BLaER1 treated with 17β-estradiol and CSF1 and Interleukin-3, amounts not matched to agents 10 nM and 100 nM (cell line): ENCODE measurements at regions not wholly inside any gene's neighbourhood (a gene's known extent, or its start where the extent isn't known, plus 50 kb on each side); places are given as distances from the start of the nearest gene placed in this dataset.

Source experiments
- H3K27ac ChIP-seq, 11 experiments: shearing (Covaris generic); formaldehyde crosslinking; 2 replicates each; pipeline ENCODE4 v1.8.1; 2022
- H3K27me3 ChIP-seq, 11 experiments: shearing (Covaris generic); formaldehyde crosslinking; 2 replicates each; pipeline ENCODE4 v1.8.1; 2022
- H3K36me3 ChIP-seq, 11 experiments: shearing (Covaris generic); formaldehyde crosslinking; 2 replicates each; pipeline ENCODE4 v1.8.1; 2022
- H3K4me1 ChIP-seq, 10 experiments: shearing (Covaris generic); formaldehyde crosslinking; 2 replicates each; pipeline ENCODE4 v1.8.1; 2022
- H3K4me2 ChIP-seq, 11 experiments: shearing (Covaris generic); formaldehyde crosslinking; 2 replicates each; pipeline ENCODE4 v1.8.1; 2022
- H3K4me3 ChIP-seq, 10 experiments: shearing (Covaris generic); formaldehyde crosslinking; 2 replicates each; pipeline ENCODE4 v1.8.1; 2022
- H3K9ac ChIP-seq, 11 experiments: shearing (Covaris generic); formaldehyde crosslinking; 2 replicates each; pipeline ENCODE4 v1.8.1; 2022
- H3K9me3 ChIP-seq, 11 experiments: shearing (Covaris generic); formaldehyde crosslinking; replicated peaks in 1 of 11; 2 replicates each; pipeline ENCODE4 v1.8.1; 2022
- H4K20me1 ChIP-seq, 11 experiments: shearing (Covaris generic); formaldehyde crosslinking; 2 replicates each; pipeline ENCODE4 v1.8.1; 2022
- Cebpa-rat ChIP-seq, 11 experiments: shearing (Covaris generic); IDR thresholded peaks; 2 replicates each; pipeline ENCODE4 v1.8.1; 2022

- Histone ChIP-seq H3K9me3 (no peaks in the 10 kb centered on the region), H3K9ac (no peak overlapping the region), H3K27ac (no peak overlapping the region), H3K36me3 (no peaks in the 10 kb centered on the region), H3K4me2 (no peak overlapping the region), H3K4me3 (no peak overlapping the region), H4K20me1 (no peaks in the 10 kb centered on the region), H3K4me1 (0 out of 20 replicates have a peak, but pooled peaks cover 0 to 5% (median 0%) of the 10 kb centered on the region in 10 experiments), H3K27me3 (no peaks in the 10 kb centered on the region)
- no peak for TF ChIP-seq Cebpa-rat (IDR thresholded peaks at IDR 0.05)
Measured at GRCh38 chr11:112403432-112403831, 142.8 kb upstream of the PLET1 start.

GRCh38 chr11:112404112-112404511 is 143.5 kb upstream of the PLET1 start:
- Histone ChIP-seq H3K9me3 (no peaks in the 10 kb centered on the region), H3K4me3 (no peak overlapping the region), H3K4me2 (no peak overlapping the region), H3K36me3 (no peaks in the 10 kb centered on the region), H4K20me1 (no peaks in the 10 kb centered on the region), H3K9ac (no peak overlapping the region), H3K27ac (no peak overlapping the region), H3K4me1 (no peaks in the 10 kb centered on the region), H3K27me3 (no peaks in the 10 kb centered on the region)
- no peak for TF ChIP-seq Cebpa-rat (IDR thresholded peaks at IDR 0.05)

- H3K36me3 ChIP-seq: no peaks in the 10 kb centered on the region
- no peak overlapping the region for H3K4me2 ChIP-seq
- TF ChIP-seq Cebpa-rat (IDR thresholded peaks at IDR 0.05): no peak
- H4K20me1 ChIP-seq: no peaks in the 10 kb centered on the region
- peaks cover 4 to 17% (median 11%) of the 10 kb centered on the region in 10 experiments; a peak in 17 of 20 replicates for H3K4me1 ChIP-seq
- peaks cover 3 to 23% (median 12%) of the 10 kb centered on the region in 11 experiments; a peak in 17 of 22 replicates for H3K9me3 ChIP-seq
- no peak overlapping the region for H3K9ac ChIP-seq
- no peak overlapping the region for H3K27ac ChIP-seq
- no peak overlapping the region for H3K4me3 ChIP-seq
- no peaks in the 10 kb centered on the region for H3K27me3 ChIP-seq
Measured at GRCh38 chr11:112408517-112408916, 147.9 kb upstream of the PLET1 start.

DNA sequence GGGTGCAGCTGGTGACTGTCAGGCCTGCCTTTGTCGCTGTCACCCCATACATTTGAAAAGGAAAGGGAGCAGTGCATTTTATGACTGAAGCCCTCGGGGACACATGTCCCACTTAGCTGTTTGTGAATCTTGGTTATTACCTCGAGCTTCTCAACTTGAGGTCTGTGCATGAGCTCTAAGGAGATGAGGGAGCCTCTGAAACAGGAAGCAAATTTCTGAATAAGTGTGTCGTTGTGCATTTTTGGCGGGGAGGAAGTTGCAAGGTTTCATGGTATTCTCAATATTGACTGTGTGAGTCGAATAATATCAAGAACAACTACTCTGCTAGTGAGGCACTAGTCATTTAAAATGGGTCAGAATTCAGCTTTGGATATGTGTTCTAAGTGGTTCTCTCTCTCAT is 149.7 kb upstream of the PLET1 start:
- no peaks in the 10 kb centered on the region for H3K27me3 ChIP-seq
- no peak overlapping the region for H3K9ac ChIP-seq
- no peak overlapping the region for H3K4me3 ChIP-seq
- H3K4me2 ChIP-seq: peak overlapping the region in 10 of 11 experiments; percentile 15 to 52 (median 36); a peak in 16 of 22 replicates
- no peaks in the 10 kb centered on the region for H3K36me3 ChIP-seq
- H3K27ac ChIP-seq: no peak overlapping the region; a peak in 1 of 22 replicates
- H3K4me1 ChIP-seq: peaks cover 4 to 17% (median 11%) of the 10 kb centered on the region in 10 experiments; a peak in 17 of 20 replicates
- H4K20me1 ChIP-seq: no peaks in the 10 kb centered on the region
- peaks cover 13 to 29% (median 22%) of the 10 kb centered on the region in 11 experiments; a peak in 19 of 22 replicates for H3K9me3 ChIP-seq
- TF ChIP-seq Cebpa-rat (IDR thresholded peaks at IDR 0.05): no peak

GRCh38 chr11:112412383-112412782 is 151.7 kb upstream of the PLET1 start:
- Histone ChIP-seq H3K4me1 (peaks cover 4 to 17% (median 11%) of the 10 kb centered on the region in 10 experiments; a peak in 17 of 20 replicates), H3K36me3 (no peaks in the 10 kb centered on the region), H3K4me2 (peak overlapping the region in 2 of 11 experiments; percentile 20 to 22; a peak in 3 of 22 replicates), H3K27ac (no peak overlapping the region), H3K9me3 (peaks cover 13 to 29% (median 22%) of the 10 kb centered on the region in 11 experiments; a peak in 19 of 22 replicates), H3K9ac (no peak overlapping the region), H3K27me3 (no peaks in the 10 kb centered on the region), H4K20me1 (no peaks in the 10 kb centered on the region), H3K4me3 (no peak overlapping the region)
- no peak for TF ChIP-seq Cebpa-rat (IDR thresholded peaks at IDR 0.05)

- no peak for TF ChIP-seq Cebpa-rat (IDR thresholded peaks at IDR 0.05)
- no peaks in the 10 kb centered on the region for H4K20me1 ChIP-seq
- H3K4me1 ChIP-seq: 0 out of 20 replicates have a peak, but pooled peaks cover 0 to 5% (median 0%) of the 10 kb centered on the region in 10 experiments
- no peaks in the 10 kb centered on the region for H3K36me3 ChIP-seq
- H3K27me3 ChIP-seq: no peaks in the 10 kb centered on the region
- no peak overlapping the region for H3K9ac ChIP-seq
- H3K9me3 ChIP-seq: peaks cover 8 to 25% (median 15%) of the 10 kb centered on the region in 11 experiments; a peak in 18 of 22 replicates
- H3K4me2 ChIP-seq: no peak overlapping the region
- no peak overlapping the region for H3K4me3 ChIP-seq
- no peak overlapping the region for H3K27ac ChIP-seq
Measured at GRCh38 chr11:112417339-112417738, 156.7 kb upstream of the PLET1 start.

DNA sequence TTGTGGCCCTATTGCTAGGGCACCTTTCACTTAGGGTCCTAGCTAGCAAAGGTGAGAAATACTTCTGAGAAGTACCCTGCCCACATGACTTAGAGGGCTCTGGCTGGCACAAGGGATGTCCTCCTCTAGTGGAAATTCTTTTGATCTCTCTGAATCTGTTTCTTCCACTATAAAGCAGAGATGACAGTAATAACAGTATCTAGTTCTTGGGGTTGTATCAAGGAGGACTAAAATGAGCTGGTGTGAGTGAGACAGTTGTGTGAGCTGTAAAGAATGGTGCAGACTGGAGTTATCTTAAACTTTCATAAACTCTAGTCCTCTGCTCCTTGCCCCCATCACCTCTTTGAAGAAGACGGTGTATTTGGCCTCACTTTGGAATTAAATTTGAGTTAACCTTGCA is 157.8 kb upstream of the PLET1 start:
- H3K4me2 ChIP-seq: no peak overlapping the region
- H3K4me3 ChIP-seq: no peak overlapping the region
- H3K4me1 ChIP-seq: no peaks in the 10 kb centered on the region
- TF ChIP-seq Cebpa-rat (IDR thresholded peaks at IDR 0.05): no peak
- H3K27me3 ChIP-seq: no peaks in the 10 kb centered on the region
- H3K9ac ChIP-seq: no peak overlapping the region
- H3K9me3 ChIP-seq: peaks cover 6 to 22% (median 11%) of the 10 kb centered on the region in 11 experiments; a peak in 18 of 22 replicates
- H3K36me3 ChIP-seq: no peaks in the 10 kb centered on the region
- H3K27ac ChIP-seq: no peak overlapping the region
- no peaks in the 10 kb centered on the region for H4K20me1 ChIP-seq

GRCh38 chr11:112421879-112422278 is 161.2 kb upstream of the PLET1 start:
- H3K27me3 ChIP-seq: no peaks in the 10 kb centered on the region
- no peak overlapping the region for H3K27ac ChIP-seq
- no peak overlapping the region for H3K4me2 ChIP-seq
- TF ChIP-seq Cebpa-rat (IDR thresholded peaks at IDR 0.05): no peak
- peaks cover 0 to 6% (median 0%) of the 10 kb centered on the region in 10 experiments; a peak in 2 of 20 replicates for H3K4me1 ChIP-seq
- peaks cover 0 to 7% (median 0%) of the 10 kb centered on the region in 11 experiments; a peak in 2 of 22 replicates for H3K9me3 ChIP-seq
- H3K36me3 ChIP-seq: no peaks in the 10 kb centered on the region
- H3K9ac ChIP-seq: no peak overlapping the region
- H4K20me1 ChIP-seq: no peaks in the 10 kb centered on the region
- H3K4me3 ChIP-seq: no peak overlapping the region

- no peak overlapping the region for H3K4me2 ChIP-seq
- no peaks in the 10 kb centered on the region for H3K27me3 ChIP-seq
- no peaks in the 10 kb centered on the region for H4K20me1 ChIP-seq
- H3K36me3 ChIP-seq: no peaks in the 10 kb centered on the region
- peaks cover 0 to 14% (median 7%) of the 10 kb centered on the region in 11 experiments; a peak in 9 of 22 replicates for H3K9me3 ChIP-seq
- peaks cover 0 to 6% (median 0%) of the 10 kb centered on the region in 10 experiments; a peak in 2 of 20 replicates for H3K4me1 ChIP-seq
- no peak overlapping the region for H3K9ac ChIP-seq
- TF ChIP-seq Cebpa-rat (IDR thresholded peaks at IDR 0.05): no peak
- no peak overlapping the region for H3K27ac ChIP-seq
- no peak overlapping the region for H3K4me3 ChIP-seq
Measured at GRCh38 chr11:112425121-112425520, 164.5 kb upstream of the PLET1 start.

DNA sequence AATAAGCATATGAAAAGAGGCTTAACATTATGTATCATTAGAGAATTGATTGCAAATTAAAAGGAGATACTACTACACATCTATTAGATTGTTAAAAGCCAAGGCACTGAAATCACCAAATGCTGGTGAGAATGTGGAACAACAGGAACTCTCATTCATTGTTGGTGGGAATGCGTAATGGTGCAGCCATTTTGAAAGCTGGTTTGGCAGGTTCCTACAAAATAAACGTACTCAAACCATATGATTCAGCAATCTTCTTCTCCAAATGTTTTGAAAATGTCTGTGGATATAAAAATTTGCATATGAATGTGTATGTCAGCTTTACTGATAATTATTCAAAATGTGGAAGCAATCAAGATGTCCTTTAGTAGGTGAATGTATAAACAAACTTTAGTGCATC is 176.4 kb upstream of the PLET1 start:
- Histone ChIP-seq H3K9me3 (peaks cover 16 to 40% (median 27%) of the 10 kb centered on the region in 11 experiments), H3K9ac (no peak overlapping the region), H3K27me3 (no peaks in the 10 kb centered on the region), H3K36me3 (no peaks in the 10 kb centered on the region), H3K4me1 (no peaks in the 10 kb centered on the region), H4K20me1 (no peaks in the 10 kb centered on the region), H3K27ac (no peak overlapping the region), H3K4me3 (no peak overlapping the region), H3K4me2 (no peak overlapping the region)
- TF ChIP-seq Cebpa-rat (IDR thresholded peaks at IDR 0.05): no peak
